Activated CD4-positive, alpha-beta T cell treated with anti-CD3 and anti-CD28 coated beads, Interleukin-2, amount 10 ng/mL, durations not matched to agents 24 days and 14 days (primary cell): ENCODE measurements at regions not wholly inside any gene's neighbourhood (a gene's known extent, or its start where the extent isn't known, plus 50 kb on each side); places are given as distances from the start of the nearest gene placed in this dataset.

Experiments used
- DNase-seq: peaks from one replicate; pipeline ENCODE4 v3.0.0; 2022
- H3K27ac Mint-ChIP-seq: one replicate; pipeline ENCODE4 v1.8.0; 2022; ENCODE audit warnings: mild to moderate bottlenecking, mixed read lengths
- H3K27me3 Mint-ChIP-seq: one replicate; pipeline ENCODE4 v1.8.0; 2022; ENCODE audit warnings: mixed read lengths
- H3K36me3 Mint-ChIP-seq: one replicate; pipeline ENCODE4 v1.8.0; 2022; ENCODE audit warnings: low read depth, mild to moderate bottlenecking, mixed read lengths
- H3K4me1 Mint-ChIP-seq: one replicate; pipeline ENCODE4 v1.8.0; 2021; ENCODE audit warnings: mixed read lengths
- H3K4me3 Mint-ChIP-seq: one replicate; pipeline ENCODE4 v1.8.0; 2022; ENCODE audit warnings: mild to moderate bottlenecking, moderate library complexity, mixed read lengths
- H3K9me3 Mint-ChIP-seq: one replicate; pipeline ENCODE4 v1.8.0; 2021; ENCODE audit warnings: mixed read lengths
- intact Hi-C: fragments of 100-400 bp; cut with micrococcal nuclease; formaldehyde crosslinking; loops from one replicate; pipeline ENCODE4 v1.15.1; 2023

DNA sequence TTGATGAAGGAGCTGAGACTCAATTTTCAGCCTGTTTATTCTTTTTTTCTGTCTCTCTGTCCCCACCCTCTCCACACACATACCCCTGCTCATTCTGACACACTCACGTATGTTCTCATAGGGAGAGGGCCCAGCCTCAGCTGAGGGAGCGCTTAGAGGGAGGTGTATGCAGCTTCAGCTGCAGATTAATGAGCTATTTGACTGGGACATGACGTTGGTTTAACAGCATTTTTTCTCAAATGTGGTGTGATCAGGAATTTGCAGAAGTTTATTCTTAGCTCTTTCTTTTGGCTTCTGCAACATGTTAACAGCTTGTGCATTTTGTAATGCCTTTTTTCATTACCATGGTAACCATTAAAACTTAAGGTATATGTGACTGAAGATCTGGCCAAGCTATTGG, 1547.1 kb upstream of the PIK3C3 start:
- Mint-ChIP-seq H3K36me3 (no peaks in the 10 kb centered on the region), H3K4me3 (no peak overlapping the region), H3K27ac (no peak overlapping the region), H3K27me3 (no peaks in the 10 kb centered on the region), H3K9me3 (peaks cover 4% of the 10 kb centered on the region), H3K4me1 (no peaks in the 10 kb centered on the region)
- no peak for DNase-seq
- intact Hi-C loops: no loop called here

DNA sequence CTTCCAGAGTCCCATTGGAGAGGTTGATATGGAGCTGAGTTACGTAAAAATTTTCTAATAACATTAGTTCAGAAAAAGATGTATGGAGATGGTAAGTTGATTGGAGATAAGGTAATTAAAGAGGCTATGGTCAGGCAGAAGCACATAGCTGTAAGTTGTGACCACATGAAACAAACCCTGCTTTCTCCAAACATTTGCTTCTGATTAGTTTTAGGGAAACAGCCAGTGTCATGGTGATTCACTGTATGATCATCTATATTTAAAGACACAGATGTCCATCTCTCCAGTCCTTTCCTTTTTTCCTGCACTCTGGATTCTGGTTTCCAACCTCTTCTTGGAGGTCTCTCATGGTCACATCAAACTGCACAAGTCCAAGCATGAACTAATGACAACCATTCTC, 1550.8 kb upstream of the PIK3C3 start:
- Mint-ChIP-seq H3K36me3 (no peaks in the 10 kb centered on the region), H3K9me3 (peaks cover 3% of the 10 kb centered on the region), H3K4me3 (no peak overlapping the region), H3K27me3 (no peaks in the 10 kb centered on the region), H3K27ac (no peak overlapping the region), H3K4me1 (no peaks in the 10 kb centered on the region)
- intact Hi-C loops: no loop called here
- DNase-seq: no peak

DNA sequence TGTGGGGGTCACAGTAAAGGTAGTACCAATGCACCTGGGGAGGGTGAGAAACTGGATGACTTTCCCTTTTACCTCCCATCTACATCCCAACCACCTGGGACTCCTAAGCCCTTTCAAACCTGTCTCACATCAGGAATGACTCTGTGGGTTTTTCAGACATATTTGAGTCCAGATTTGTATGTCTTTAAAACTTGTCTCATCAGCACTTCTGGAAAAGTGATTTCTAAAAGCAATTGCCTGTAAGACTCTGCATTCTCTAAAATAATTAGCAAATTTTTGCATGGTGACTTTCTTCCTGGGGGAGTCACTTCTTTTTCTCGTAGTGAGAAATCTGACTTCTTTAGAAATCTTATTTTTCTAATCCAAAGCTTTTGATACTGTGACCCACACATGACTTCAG, 1553.0 kb upstream of the PIK3C3 start:
- Mint-ChIP-seq H3K9me3 (peaks cover 9% of the 10 kb centered on the region), H3K27me3 (no peaks in the 10 kb centered on the region), H3K36me3 (no peaks in the 10 kb centered on the region), H3K4me1 (no peaks in the 10 kb centered on the region), H3K4me3 (no peak overlapping the region), H3K27ac (no peak overlapping the region)
- no peak for DNase-seq
- intact Hi-C loops: no loop called here

DNA sequence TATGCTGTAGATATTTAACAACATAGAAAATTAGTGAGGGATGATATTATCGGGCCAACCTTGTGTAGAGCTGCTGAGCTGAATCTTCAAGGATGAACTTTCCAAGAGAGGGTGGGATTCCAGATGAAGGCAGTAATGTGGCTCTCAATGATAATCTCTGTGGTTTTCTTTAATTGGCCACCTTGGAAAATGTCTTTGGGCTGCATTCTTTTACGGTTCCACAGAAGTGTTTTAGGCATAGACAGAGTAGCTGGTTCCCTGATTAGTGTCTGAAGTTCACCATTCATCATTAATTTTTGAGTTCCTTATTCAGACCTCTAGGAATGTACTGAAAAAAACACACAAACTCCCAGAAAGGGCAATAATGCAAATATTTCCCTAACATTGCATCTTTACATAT, 1566.9 kb upstream of the PIK3C3 start:
- DNase-seq: no peak
- Mint-ChIP-seq H3K36me3 (no peaks in the 10 kb centered on the region), H3K27ac (no peak overlapping the region), H3K9me3 (no peaks in the 10 kb centered on the region), H3K4me3 (no peak overlapping the region), H3K27me3 (no peaks in the 10 kb centered on the region), H3K4me1 (no peaks in the 10 kb centered on the region)
- intact Hi-C loops: no loop called here

DNA sequence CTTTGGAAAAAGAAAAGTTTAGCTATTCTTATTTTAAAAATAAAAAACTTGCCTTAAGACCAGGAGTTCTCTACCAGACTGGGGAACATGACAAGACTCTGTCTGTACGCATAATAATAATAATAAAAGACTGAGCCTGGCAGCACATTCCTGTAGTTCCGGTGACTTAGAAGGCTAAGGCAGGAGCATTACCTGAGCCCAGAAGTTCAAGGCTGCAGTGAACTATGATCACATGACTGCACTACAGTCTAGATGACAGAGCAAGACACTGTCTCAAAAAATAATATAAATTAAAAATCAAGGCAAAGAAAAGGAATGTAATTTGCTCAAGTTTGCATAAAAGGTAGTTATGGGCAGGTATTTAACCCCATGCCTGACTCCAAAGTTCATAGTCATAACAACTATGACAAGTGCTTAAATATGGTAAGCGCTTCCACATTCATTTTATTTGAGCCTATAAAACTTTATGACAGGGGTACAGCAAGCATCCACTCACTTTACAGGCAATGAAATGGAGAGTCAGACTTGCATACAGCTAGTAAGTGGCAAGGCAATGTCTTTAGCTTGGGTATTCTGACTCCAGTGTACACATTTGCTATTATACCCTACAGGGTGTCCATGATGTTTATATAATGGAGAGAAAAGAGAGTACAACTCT, 1567.8 kb upstream of the PIK3C3 start:
- Mint-ChIP-seq H3K36me3 (no peaks in the 10 kb centered on the region), H3K4me1 (no peaks in the 10 kb centered on the region), H3K4me3 (no peak overlapping the region), H3K27ac (no peak overlapping the region), H3K27me3 (no peaks in the 10 kb centered on the region), H3K9me3 (no peaks in the 10 kb centered on the region)
- DNase-seq: no peak
- intact Hi-C loops: no loop called here

DNA sequence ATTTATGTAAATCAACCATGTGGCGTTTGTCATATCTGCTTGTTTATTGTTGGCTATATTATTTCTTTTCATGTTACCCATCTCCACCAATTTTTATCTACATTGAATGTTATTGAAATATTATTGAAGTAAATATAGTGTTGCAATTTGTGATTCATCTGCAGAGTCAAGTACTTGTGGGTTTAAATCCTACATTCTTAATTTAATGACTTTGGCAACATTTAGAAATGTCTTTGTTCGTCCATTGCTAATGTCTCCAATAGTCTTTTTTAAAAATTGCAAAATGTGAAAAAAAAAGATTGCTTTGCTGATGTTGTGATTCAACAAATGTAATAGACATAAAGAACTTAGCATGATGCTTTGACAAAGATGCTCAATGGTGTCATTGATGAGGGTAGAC, 1572.8 kb upstream of the PIK3C3 start:
- H3K27me3 Mint-ChIP-seq: no peaks in the 10 kb centered on the region
- no peaks in the 10 kb centered on the region for H3K9me3 Mint-ChIP-seq
- no peaks in the 10 kb centered on the region for H3K36me3 Mint-ChIP-seq
- DNase-seq: no peak
- H3K4me1 Mint-ChIP-seq: no peaks in the 10 kb centered on the region
- H3K27ac Mint-ChIP-seq: no peak overlapping the region
- no peak overlapping the region for H3K4me3 Mint-ChIP-seq
- intact Hi-C loops: no loop called here

DNA sequence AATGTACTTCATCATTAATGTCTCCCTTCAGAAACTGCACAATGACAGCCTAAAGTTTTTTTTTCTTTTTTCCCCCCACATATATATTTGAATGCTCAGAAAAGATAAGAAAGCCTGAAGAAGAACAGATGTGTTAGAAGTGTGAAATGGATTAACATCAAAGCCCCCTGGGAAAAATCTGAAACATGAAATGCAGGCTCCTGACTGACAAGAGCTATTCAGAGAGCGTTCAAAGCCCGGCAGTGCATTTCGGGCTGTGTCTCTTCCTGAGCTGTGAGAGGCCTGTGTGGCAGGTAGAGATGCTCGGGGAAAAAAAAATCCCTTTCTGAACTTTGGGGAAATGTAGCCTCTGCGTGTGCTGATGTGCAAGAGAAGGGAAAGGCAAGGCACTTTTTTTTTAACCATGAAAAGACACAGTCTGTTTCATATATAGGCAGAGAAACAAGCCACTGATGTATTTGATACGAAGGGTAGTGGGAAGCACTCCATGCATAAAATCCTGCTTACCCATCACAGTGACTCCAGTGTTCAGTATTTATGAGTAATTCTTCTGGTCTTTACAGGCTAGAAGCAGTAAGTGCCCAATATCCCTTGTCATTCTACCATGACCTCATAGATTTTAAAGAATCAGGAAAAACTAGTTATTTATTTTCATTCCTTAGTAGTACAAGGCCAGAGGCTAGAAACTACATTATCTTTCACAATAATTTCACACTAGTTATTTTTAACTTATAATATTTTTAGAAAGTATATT, 1574.2 kb upstream of the PIK3C3 start:
- no peaks in the 10 kb centered on the region for H3K36me3 Mint-ChIP-seq
- no peaks in the 10 kb centered on the region for H3K9me3 Mint-ChIP-seq
- intact Hi-C loops: no loop called here
- H3K27me3 Mint-ChIP-seq: no peaks in the 10 kb centered on the region
- no peak for DNase-seq
- H3K27ac Mint-ChIP-seq: no peak overlapping the region
- H3K4me3 Mint-ChIP-seq: no peak overlapping the region
- no peaks in the 10 kb centered on the region for H3K4me1 Mint-ChIP-seq

DNA sequence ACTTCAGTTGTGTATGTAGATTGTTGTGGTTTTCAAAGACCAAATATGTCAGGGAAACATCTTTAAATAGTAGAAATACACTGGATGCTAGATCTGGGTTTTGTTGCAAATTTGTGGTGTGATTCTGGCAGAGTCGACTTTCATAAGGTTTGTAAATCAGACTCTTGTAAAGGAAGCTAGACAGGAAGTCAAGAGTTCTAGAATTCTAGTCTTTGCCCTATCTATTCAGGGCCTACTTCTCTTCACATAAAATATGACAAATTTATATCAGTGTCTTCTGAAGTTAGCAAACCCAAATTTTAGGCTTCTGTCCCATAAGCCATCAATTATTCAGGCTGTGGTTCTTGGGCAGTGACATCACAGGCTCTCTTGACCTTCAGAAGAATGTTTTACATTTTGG, 1579.2 kb upstream of the PIK3C3 start:
- Mint-ChIP-seq H3K4me1 (no peaks in the 10 kb centered on the region), H3K27me3 (no peaks in the 10 kb centered on the region), H3K9me3 (no peaks in the 10 kb centered on the region), H3K4me3 (no peak overlapping the region), H3K27ac (no peak overlapping the region), H3K36me3 (no peaks in the 10 kb centered on the region)
- intact Hi-C loops: no loop called here
- no peak for DNase-seq

DNA sequence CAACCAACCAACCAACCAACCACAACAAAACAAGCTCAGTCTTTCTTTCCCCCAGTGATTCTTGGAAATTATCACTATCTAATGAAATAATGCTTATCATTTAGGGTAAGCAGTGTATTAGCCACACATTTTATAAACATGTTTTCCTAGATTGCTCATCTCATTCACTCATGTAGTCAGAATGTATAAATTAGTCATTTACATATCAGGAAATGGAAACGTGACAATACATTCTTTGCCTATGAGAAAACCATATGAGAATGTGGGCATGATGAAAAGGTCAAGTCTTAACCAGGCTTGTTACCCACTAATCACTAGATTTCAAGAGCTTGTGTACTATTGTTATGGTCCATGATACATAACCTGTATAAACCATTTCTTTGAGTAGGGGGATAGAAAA, 1583.4 kb upstream of the PIK3C3 start:
- no peak overlapping the region for H3K4me3 Mint-ChIP-seq
- intact Hi-C loops: no loop called here

DNA sequence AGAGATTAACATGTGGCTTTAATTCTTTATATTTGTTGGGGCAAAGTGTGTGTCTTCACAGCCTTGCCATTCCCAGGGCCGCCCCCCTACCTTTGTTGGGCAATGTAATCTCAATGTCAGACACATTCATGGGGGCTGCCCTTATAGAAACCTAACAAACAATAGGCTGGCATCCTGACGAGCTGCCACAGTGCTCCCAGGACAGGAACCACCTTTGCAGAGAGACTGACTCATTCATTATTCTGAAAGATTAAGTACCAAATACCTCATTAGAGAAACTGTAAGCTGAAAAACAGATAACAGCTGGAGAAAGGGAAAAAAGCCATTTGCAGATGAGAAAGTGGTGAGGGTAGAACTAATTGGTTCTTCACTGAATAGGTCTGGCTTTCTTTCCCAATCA, 1587.5 kb upstream of the PIK3C3 start:
- Mint-ChIP-seq H3K4me3 (no peak overlapping the region), H3K4me1 (no peaks in the 10 kb centered on the region), H3K27me3 (no peaks in the 10 kb centered on the region), H3K9me3 (peaks cover 4% of the 10 kb centered on the region), H3K36me3 (no peaks in the 10 kb centered on the region), H3K27ac (no peak overlapping the region)
- no peak for DNase-seq
- intact Hi-C loops: no loop called here

More for the DNA sequence above, 1583.4 kb upstream of the PIK3C3 start:
- Mint-ChIP-seq H3K27me3 (no peaks in the 10 kb centered on the region), H3K9me3 (peaks cover 4% of the 10 kb centered on the region), H3K4me1 (no peaks in the 10 kb centered on the region), H3K27ac (no peak overlapping the region), H3K36me3 (no peaks in the 10 kb centered on the region)
- DNase-seq: no peak

DNA sequence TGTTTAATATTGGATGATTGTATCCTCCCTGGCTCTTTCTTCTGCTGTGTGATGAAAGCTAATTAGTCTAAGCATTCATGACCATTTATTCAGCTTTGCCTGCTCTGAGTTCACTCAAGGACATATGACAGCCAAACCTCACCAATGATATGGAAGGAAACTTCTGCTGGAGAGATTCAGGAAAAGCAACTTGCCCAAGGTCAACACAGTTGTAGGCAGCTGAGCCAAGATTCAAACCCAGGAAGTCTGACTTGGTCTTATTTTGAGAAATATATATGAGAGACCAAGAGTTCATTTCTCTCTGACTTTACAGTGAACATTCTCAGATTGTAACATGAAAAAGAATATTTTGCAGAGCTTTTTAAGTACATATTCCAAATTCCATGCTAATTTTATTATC, 1588.5 kb upstream of the PIK3C3 start:
- Mint-ChIP-seq H3K27me3 (no peaks in the 10 kb centered on the region), H3K4me1 (no peaks in the 10 kb centered on the region), H3K36me3 (no peaks in the 10 kb centered on the region), H3K4me3 (no peak overlapping the region), H3K9me3 (peaks cover 4% of the 10 kb centered on the region), H3K27ac (no peak overlapping the region)
- intact Hi-C loops: no loop called here
- DNase-seq: no peak

DNA sequence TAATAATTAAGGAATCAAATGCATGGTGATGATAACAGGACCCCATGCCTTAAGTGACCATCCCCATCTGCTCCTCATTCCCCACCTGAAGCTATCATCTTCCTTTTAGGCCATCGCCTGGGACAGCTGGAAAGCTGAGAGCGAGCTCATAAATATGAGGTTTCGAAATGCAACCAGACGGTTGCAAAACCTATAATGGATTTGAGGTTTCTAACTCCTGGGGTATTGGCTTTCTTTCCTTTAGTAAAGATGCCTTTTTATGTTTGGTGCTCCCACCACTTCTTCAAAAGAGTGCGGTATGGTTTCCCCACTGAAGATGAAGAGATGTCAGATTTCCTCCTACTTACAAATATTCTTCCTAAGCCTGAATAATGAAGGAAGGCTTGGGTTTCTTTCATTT, 1589.5 kb upstream of the PIK3C3 start:
- H3K36me3 Mint-ChIP-seq: no peaks in the 10 kb centered on the region
- intact Hi-C loops: no loop called here
- DNase-seq: no peak
- peaks cover 4% of the 10 kb centered on the region for H3K9me3 Mint-ChIP-seq
- no peak overlapping the region for H3K27ac Mint-ChIP-seq
- H3K4me1 Mint-ChIP-seq: no peaks in the 10 kb centered on the region
- no peak overlapping the region for H3K4me3 Mint-ChIP-seq
- no peaks in the 10 kb centered on the region for H3K27me3 Mint-ChIP-seq

DNA sequence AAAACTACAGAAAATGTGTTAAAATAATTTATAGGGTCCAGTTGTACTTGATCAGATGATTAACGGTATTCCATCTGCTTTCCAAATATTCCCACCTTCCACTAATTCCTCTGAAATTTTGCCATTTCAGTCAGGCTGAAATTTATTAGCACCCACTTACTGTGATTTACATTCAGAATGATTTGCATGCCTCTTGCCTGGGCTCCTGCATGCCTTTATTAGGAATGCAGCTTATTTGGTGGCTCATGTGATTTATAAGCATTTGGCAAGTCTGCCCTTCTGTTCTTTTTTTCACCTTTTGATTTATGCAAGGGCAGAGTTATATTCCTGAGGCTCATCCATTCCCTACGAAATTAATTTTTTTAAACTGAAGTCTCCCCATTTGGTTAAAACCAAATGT, 1594.5 kb upstream of the PIK3C3 start:
- DNase-seq: no peak
- no peaks in the 10 kb centered on the region for H3K27me3 Mint-ChIP-seq
- H3K4me1 Mint-ChIP-seq: no peaks in the 10 kb centered on the region
- no peak overlapping the region for H3K4me3 Mint-ChIP-seq
- no peaks in the 10 kb centered on the region for H3K9me3 Mint-ChIP-seq
- no peak overlapping the region for H3K27ac Mint-ChIP-seq
- H3K36me3 Mint-ChIP-seq: no peaks in the 10 kb centered on the region
- intact Hi-C loops: no loop called here

DNA sequence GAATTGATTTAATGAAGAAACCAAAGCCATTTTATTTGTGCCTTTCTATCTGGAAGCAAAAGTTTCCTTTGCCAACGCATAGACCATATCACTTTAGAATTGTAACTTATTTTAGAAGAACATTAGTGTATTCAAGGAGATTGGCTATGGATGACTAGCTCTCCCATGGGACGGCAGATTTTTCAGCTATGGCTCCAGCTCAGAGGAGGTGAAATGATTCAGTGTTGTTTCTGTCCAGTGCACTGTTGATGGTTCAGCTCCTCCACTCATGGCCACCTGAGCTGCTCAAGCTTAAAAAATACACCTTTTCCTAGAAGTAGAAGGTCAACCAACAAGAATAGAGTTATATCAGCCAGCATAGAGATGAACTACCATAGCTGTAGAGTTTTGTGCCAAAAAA, 1597.5 kb upstream of the PIK3C3 start:
- Mint-ChIP-seq H3K27ac (no peak overlapping the region), H3K9me3 (no peaks in the 10 kb centered on the region), H3K4me1 (no peaks in the 10 kb centered on the region), H3K36me3 (no peaks in the 10 kb centered on the region), H3K4me3 (no peak overlapping the region), H3K27me3 (no peaks in the 10 kb centered on the region)
- intact Hi-C loops: no loop called here
- DNase-seq: no peak

DNA sequence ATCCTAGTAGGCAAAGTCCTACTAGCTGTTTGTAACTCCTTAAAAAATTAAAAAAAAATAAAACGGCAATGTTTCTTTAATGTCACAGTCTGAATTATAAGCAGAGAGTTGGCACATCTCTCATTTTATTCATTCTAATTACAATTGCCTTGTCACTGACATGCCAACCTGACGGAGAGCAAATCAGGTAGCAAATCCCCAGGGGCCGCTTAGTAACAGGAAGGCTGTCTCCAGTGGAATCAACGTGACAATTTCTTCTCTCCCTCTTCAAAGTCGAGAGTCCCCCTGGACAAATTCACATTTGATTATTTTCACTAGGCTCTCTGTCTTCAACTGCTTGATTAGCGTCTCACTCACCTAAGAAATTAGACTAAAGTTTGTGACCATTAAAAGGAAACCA, 1598.9 kb upstream of the PIK3C3 start:
- no peaks in the 10 kb centered on the region for H3K27me3 Mint-ChIP-seq
- no peaks in the 10 kb centered on the region for H3K4me1 Mint-ChIP-seq
- intact Hi-C loops: no loop called here
- no peaks in the 10 kb centered on the region for H3K36me3 Mint-ChIP-seq
- no peak overlapping the region for H3K27ac Mint-ChIP-seq
- no peaks in the 10 kb centered on the region for H3K9me3 Mint-ChIP-seq
- no peak for DNase-seq
- no peak overlapping the region for H3K4me3 Mint-ChIP-seq
